ENCODE measurements at regions not wholly inside any gene's neighbourhood (a gene's known extent, or its start where the extent isn't known, plus 50 kb on each side); places are given as distances from the start of the nearest gene placed in this dataset.

GRCh38 chr12:88969127-88969526, 383.2 kb downstream of the DUSP6 start:
- TF ChIP-seq EP300 (IDR thresholded peaks at IDR 0.05) (no peak), POLR2A (IDR thresholded peaks at IDR 0.05) (no peak)
- Histone ChIP-seq H3K36me3 (no peaks in the 10 kb centered on the region), H3K27ac (no peak overlapping the region), H3K9me3 (no peaks in the 10 kb centered on the region), H3K27me3 (no peaks in the 10 kb centered on the region), H3K4me1 (ENCODE audit: insufficient read depth) (no peaks in the 10 kb centered on the region), H3K4me3 (no peak overlapping the region)
- WGBS, 3 donors = 93 to 97% (median 97%) methylated on average over 5 of the region's 5 CpGs
- no peak for DNase-seq
- intact Hi-C loops (cut with DNase I) = no loop called here

- Histone ChIP-seq H3K4me1 (ENCODE audit: insufficient read depth) (no peaks in the 10 kb centered on the region), H3K9me3 (no peaks in the 10 kb centered on the region), H3K36me3 (no peaks in the 10 kb centered on the region), H3K4me3 (no peak overlapping the region), H3K27me3 (no peaks in the 10 kb centered on the region), H3K27ac (no peak overlapping the region)
- TF ChIP-seq POLR2A (IDR thresholded peaks at IDR 0.05) = no peak
- TF ChIP-seq, protein P1, sequence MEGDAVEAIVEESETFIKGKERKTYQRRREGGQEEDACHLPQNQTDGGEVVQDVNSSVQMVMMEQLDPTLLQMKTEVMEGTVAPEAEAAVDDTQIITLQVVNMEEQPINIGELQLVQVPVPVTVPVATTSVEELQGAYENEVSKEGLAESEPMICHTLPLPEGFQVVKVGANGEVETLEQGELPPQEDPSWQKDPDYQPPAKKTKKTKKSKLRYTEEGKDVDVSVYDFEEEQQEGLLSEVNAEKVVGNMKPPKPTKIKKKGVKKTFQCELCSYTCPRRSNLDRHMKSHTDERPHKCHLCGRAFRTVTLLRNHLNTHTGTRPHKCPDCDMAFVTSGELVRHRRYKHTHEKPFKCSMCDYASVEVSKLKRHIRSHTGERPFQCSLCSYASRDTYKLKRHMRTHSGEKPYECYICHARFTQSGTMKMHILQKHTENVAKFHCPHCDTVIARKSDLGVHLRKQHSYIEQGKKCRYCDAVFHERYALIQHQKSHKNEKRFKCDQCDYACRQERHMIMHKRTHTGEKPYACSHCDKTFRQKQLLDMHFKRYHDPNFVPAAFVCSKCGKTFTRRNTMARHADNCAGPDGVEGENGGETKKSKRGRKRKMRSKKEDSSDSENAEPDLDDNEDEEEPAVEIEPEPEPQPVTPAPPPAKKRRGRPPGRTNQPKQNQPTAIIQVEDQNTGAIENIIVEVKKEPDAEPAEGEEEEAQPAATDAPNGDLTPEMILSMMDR (IDR thresholded peaks at IDR 0.05) = no peak
- TF ChIP-seq EP300 (IDR thresholded peaks at IDR 0.05) = no peak
- intact Hi-C loops (cut with DNase I) = no loop called here
- DNase-seq = no peak
- WGBS, 3 donors = 85 to 93% (median 91%) methylated on average over 2 of the region's 2 CpGs
These were observed 380.1 kb upstream of the KITLG start for GRCh38 chr12:88960213-88960878.

GRCh38 chr12:88958946-88959345, 378.7 kb upstream of the KITLG start:
- no peak overlapping the region for H3K4me3 ChIP-seq
- H3K9me3 ChIP-seq = no peaks in the 10 kb centered on the region
- H3K27ac ChIP-seq = no peak overlapping the region
- intact Hi-C loops (cut with DNase I) = no loop called here
- TF ChIP-seq POLR2A (IDR thresholded peaks at IDR 0.05) (no peak), EP300 (IDR thresholded peaks at IDR 0.05) (no peak)
- TF ChIP-seq, protein P1 (IDR thresholded peaks at IDR 0.05) = no peak
- H3K36me3 ChIP-seq = no peaks in the 10 kb centered on the region
- no peaks in the 10 kb centered on the region for H3K27me3 ChIP-seq
- H3K4me1 ChIP-seq (ENCODE audit: insufficient read depth) = no peaks in the 10 kb centered on the region
- no peak for DNase-seq

GRCh38 chr12:88958153-88958552, 377.9 kb upstream of the KITLG start:
- Histone ChIP-seq H3K36me3 (no peaks in the 10 kb centered on the region), H3K9me3 (no peaks in the 10 kb centered on the region), H3K27ac (no peak overlapping the region), H3K4me1 (ENCODE audit: insufficient read depth) (no peaks in the 10 kb centered on the region), H3K4me3 (no peak overlapping the region), H3K27me3 (no peaks in the 10 kb centered on the region)
- no peak for DNase-seq
- TF ChIP-seq, protein P1 (IDR thresholded peaks at IDR 0.05) = no peak
- TF ChIP-seq EP300 (IDR thresholded peaks at IDR 0.05) = no peak
- no peak for TF ChIP-seq POLR2A (IDR thresholded peaks at IDR 0.05)
- intact Hi-C loops (cut with DNase I) = no loop called here

DNA sequence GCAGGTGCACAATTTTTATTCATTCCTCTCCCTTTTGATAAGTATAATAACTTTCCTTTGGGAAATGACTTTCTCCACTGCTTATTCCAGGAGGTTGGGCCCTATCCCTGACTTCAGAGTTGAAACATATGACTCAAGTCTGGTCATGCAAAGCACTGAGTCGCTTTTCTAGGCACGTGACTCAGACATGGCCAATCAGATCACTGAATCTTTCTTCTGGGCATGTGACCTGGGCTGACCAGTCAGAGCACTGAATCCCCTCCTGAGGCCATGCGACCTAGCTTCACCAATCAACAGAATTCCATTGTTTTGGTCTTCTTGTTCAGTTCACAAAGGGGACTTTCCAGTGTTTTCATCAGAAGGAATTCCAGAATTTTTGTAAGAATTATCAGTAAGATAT, 377.1 kb upstream of the KITLG start:
- DNase-seq = no peak
- H3K4me1 ChIP-seq (ENCODE audit: insufficient read depth) = no peaks in the 10 kb centered on the region
- WGBS, 3 donors = 89 to 97% (median 92%) methylated on average over 3 of the region's 3 CpGs
- TF ChIP-seq POLR2A (IDR thresholded peaks at IDR 0.05) (no peak), EP300 (IDR thresholded peaks at IDR 0.05) (no peak)
- TF ChIP-seq, protein P1 (IDR thresholded peaks at IDR 0.05) = no peak
- no peak overlapping the region for H3K27ac ChIP-seq
- no peaks in the 10 kb centered on the region for H3K9me3 ChIP-seq
- H3K27me3 ChIP-seq = no peaks in the 10 kb centered on the region
- intact Hi-C loops (cut with DNase I) = no loop called here
- no peaks in the 10 kb centered on the region for H3K36me3 ChIP-seq
- no peak overlapping the region for H3K4me3 ChIP-seq

All from ovary (tissue), 7 donors.